Testis (tissue), 2 donors: ENCODE measurements at regions not wholly inside any gene's neighbourhood (a gene's known extent, or its start where the extent isn't known, plus 50 kb on each side); places are given as distances from the start of the nearest gene placed in this dataset.

Experiments used
- DNase-seq: peaks from one replicate; pipeline ENCODE4 v3.0.0-alpha.2; 2019
- H3K27ac ChIP-seq, 2 donors: fragments of 200-600 bp; sonication (generic); one replicate each; pipeline ENCODE4 v1.5.1; 2019
- H3K27me3 ChIP-seq: fragments of 200-600 bp; sonication (generic); one replicate; pipeline ENCODE4 v1.5.1; 2019
- H3K36me3 ChIP-seq: fragments of 200-600 bp; sonication (generic); one replicate; pipeline ENCODE4 v1.5.1; 2017; ENCODE audit warnings: low read depth; ENCODE audit errors: missing control alignments
- H3K4me1 ChIP-seq: fragments of 200-600 bp; sonication (generic); one replicate; pipeline ENCODE4 v1.5.1; 2019
- H3K4me3 ChIP-seq, 2 donors: fragments of 200-600 bp; sonication (generic); one replicate each; pipeline ENCODE4 v1.5.1; 2017 to 2019
- H3K9me3 ChIP-seq: fragments of 200-600 bp; sonication (generic); one replicate; pipeline ENCODE4 v1.5.1; 2017
- POLR2A ChIP-seq: fragments of 450-650 bp; IDR thresholded peaks from one replicate; pipeline ENCODE4 v1.6.1; 2017; ENCODE audit warnings: antibody characterized with exemption, mild to moderate bottlenecking, moderate library complexity
- WGBS, 2 donors: methylation state at CpG; one replicate each; pipeline ENCODE4 v1.1.5; 2018; 5-methylcytosine and 5-hydroxymethylcytosine counted together
- intact Hi-C: fragments of 100-400 bp; cut with DNase I; formaldehyde crosslinking; loops from one replicate; pipeline ENCODE4 v1.15.1; 2023; ENCODE audit warnings: low total_unique reads
- TF ChIP-seq, protein P1 (sequence below), 3 experiments: fragments of 450-650 bp in 2 of 3; fragments of 200-600 bp in 1 of 3; sonication (generic) in 1 of 3; IDR thresholded peaks; one replicate each; pipeline ENCODE4 v1.5.1; 2016 to 2019; ENCODE audit warnings: antibody characterized with exemption in 3 of 3, mild to moderate bottlenecking in 2 of 3, moderate library complexity in 1 of 3

DNA sequence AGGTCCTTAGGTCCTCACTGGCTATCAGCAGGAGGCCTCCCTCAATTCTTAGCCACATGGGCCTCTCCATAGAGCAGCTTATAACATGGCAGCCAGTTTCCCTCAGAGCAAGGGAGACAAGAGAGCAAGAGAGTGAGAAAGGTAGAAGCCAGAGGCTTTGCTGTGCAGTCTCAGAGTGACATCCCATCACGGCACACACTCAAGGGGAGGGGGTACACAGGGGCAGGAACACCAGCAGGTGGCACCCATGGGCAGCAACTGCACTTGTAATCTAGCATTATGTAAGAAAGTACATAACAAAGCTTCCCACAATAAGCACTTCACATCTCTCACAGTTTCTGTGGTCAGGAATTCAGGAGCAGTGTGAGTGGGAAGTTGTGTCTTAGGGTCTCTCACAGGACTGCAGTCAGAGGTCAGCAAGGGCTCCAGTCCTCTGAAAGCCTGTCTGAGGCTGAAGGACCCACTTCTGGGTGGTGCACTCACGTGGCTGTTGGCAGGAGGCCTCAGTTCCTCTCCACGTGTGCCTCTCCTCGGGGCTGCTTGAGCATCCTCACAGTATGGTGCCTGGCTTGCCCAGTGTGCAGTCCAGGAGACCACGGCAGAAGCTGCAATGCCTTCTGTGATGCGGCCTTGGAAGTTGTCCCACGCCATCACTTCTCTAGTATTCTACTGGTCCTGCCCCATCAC, 159.4 kb downstream of the OAT start:
- Histone ChIP-seq H3K36me3 (no peaks in the 10 kb centered on the region), H3K4me1 (no peaks in the 10 kb centered on the region), H3K4me3 (no peak overlapping the region), H3K9me3 (no peaks in the 10 kb centered on the region), H3K27me3 (no peaks in the 10 kb centered on the region), H3K27ac (no peak overlapping the region)
- WGBS, 2 donors: 91 to 94% methylated on average over 7 of the region's 7 CpGs
- DNase-seq: no peak
- TF ChIP-seq POLR2A: no peak
- TF ChIP-seq, protein P1, sequence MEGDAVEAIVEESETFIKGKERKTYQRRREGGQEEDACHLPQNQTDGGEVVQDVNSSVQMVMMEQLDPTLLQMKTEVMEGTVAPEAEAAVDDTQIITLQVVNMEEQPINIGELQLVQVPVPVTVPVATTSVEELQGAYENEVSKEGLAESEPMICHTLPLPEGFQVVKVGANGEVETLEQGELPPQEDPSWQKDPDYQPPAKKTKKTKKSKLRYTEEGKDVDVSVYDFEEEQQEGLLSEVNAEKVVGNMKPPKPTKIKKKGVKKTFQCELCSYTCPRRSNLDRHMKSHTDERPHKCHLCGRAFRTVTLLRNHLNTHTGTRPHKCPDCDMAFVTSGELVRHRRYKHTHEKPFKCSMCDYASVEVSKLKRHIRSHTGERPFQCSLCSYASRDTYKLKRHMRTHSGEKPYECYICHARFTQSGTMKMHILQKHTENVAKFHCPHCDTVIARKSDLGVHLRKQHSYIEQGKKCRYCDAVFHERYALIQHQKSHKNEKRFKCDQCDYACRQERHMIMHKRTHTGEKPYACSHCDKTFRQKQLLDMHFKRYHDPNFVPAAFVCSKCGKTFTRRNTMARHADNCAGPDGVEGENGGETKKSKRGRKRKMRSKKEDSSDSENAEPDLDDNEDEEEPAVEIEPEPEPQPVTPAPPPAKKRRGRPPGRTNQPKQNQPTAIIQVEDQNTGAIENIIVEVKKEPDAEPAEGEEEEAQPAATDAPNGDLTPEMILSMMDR (IDR thresholded peaks at IDR 0.05): no peak
- intact Hi-C loops: no loop called here

DNA sequence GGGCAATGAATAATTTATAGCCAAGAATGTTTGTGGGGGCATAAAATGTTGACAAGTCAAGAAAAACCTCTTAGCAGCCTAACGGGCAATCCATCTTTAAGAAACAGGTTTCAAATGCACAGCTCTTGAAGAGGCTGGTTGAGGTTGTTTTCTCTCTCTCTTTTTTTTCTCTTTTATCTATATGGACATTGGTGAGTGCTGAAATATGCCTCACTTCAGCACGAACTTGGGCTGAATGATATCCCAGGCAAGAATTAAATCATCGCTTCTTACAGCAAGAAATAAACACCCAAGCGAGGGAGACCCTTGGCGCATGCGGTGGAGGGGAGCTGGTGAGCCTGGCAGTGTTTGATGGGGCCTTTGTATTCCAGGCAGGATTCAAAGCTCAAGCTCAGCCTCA, 160.9 kb downstream of the OAT start:
- intact Hi-C loops: no loop called here
- WGBS, 2 donors: 75 to 92% methylated on average over 6 of the region's 6 CpGs
- H3K27ac ChIP-seq: no peak overlapping the region
- H3K27me3 ChIP-seq: no peaks in the 10 kb centered on the region
- H3K4me3 ChIP-seq: no peak overlapping the region
- no peaks in the 10 kb centered on the region for H3K9me3 ChIP-seq
- DNase-seq: no peak
- H3K36me3 ChIP-seq: no peaks in the 10 kb centered on the region
- TF ChIP-seq POLR2A: no peak
- TF ChIP-seq, protein P1 (IDR thresholded peaks at IDR 0.05): no peak
- H3K4me1 ChIP-seq: no peaks in the 10 kb centered on the region

DNA sequence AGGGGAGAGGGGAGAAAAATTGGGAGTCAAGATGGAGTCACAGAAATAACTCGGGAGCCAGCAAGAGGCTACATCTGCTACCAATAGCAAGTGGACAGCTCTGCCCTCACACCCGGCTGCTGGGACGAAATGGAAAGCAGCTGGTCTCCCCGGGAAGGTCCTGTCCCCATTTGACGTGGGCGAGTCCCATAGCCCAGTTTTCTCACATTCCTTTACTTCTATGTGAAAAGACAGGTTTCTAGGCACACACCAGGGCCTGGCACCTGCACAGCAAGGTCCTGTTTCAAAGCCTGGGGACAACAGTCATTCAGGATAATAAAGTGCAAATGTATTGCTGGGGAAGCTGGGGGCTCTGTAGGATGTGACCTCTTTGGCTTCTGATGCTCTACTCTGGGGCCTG, 162.6 kb downstream of the OAT start:
- intact Hi-C loops: no loop called here
- no peak overlapping the region for H3K4me3 ChIP-seq

DNA sequence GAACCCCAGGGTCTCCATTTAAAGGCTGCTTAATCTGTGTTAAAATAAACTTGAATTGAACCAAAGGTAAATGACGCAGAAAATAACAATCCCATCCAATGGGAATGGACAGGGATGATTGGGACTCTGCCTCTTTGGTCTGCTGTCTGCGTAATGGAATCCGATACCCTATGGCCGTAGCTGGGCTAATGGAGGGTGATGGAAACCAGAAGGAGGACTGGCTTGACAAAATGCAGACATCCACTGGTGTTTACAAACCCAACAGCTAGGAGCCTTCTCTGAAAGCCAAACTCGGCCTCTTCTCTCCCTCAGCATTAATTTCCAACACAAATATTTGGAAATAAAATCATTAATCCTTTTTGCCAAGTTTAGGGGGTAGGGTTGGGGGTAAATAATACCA, 162.2 kb upstream of the CHST15 start:
- H3K27me3 ChIP-seq: no peaks in the 10 kb centered on the region
- TF ChIP-seq, protein P1 (IDR thresholded peaks at IDR 0.05): no peak
- TF ChIP-seq POLR2A: no peak
- no peaks in the 10 kb centered on the region for H3K9me3 ChIP-seq
- WGBS, 2 donors: 89 to 92% methylated on average over 5 of the region's 5 CpGs
- intact Hi-C loops: no loop called here
- H3K4me3 ChIP-seq: no peak overlapping the region
- no peak overlapping the region for H3K27ac ChIP-seq
- H3K4me1 ChIP-seq: no peaks in the 10 kb centered on the region
- DNase-seq: no peak
- H3K36me3 ChIP-seq: no peaks in the 10 kb centered on the region

More for the DNA sequence above, 162.6 kb downstream of the OAT start:
- Histone ChIP-seq H3K27ac (no peak overlapping the region), H3K9me3 (no peaks in the 10 kb centered on the region), H3K36me3 (no peaks in the 10 kb centered on the region), H3K4me1 (no peaks in the 10 kb centered on the region), H3K27me3 (no peaks in the 10 kb centered on the region)
- no peak for DNase-seq
- no peak for TF ChIP-seq POLR2A
- TF ChIP-seq, protein P1 (IDR thresholded peaks at IDR 0.05): no peak
- WGBS, 2 donors: 83 to 91% methylated on average over 6 of the region's 6 CpGs

DNA sequence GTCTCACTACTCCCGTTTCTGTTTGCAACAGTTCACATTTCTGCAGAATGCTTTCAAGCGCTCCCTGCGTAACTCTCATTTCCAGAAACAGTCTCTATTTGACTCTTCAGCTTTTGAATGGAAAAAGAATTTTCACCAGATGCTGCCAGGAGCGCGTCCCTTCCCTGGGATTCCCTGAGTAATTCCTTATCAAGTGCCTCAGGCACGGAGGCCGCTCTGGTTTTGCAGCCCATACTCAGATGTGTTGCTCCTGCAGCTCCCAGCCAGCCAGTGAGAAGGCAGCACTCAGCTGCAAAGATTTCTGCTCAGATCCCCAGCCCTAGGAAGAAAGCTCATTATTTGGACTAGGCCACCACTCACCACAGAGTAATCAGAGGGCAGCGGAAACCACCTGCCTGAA, 161.1 kb upstream of the CHST15 start:
- 67 to 71% methylated on average over 8 of the region's 8 CpGs for WGBS, 2 donors
- no peak overlapping the region for H3K4me3 ChIP-seq
- no peak for DNase-seq
- no peaks in the 10 kb centered on the region for H3K27me3 ChIP-seq
- no peak overlapping the region for H3K27ac ChIP-seq
- no peaks in the 10 kb centered on the region for H3K4me1 ChIP-seq
- TF ChIP-seq, protein P1 (IDR thresholded peaks at IDR 0.05): no peak
- TF ChIP-seq POLR2A: no peak
- no peaks in the 10 kb centered on the region for H3K36me3 ChIP-seq
- no peaks in the 10 kb centered on the region for H3K9me3 ChIP-seq
- intact Hi-C loops: no loop called here
